Stimulated activated CD4-positive, alpha-beta T cell treated with anti-CD3 and anti-CD28 coated beads, Interleukin-1b, Interleukin-23, amount 100 ng/mL, for 24 hours (primary cell): ENCODE measurements at regions not wholly inside any gene's neighbourhood (a gene's known extent, or its start where the extent isn't known, plus 50 kb on each side); places are given as distances from the start of the nearest gene placed in this dataset.

Experiments used
- DNase-seq, 4 experiments: peaks; one replicate each; pipeline ENCODE4 v3.0.0-alpha.2; 2020; ENCODE audit warnings: low read depth in 4 of 4, low spot score in 1 of 4

GRCh38 chr2:120453635-120453998 lies 107.7 kb downstream of the INHBB start:
- DNase-seq = no peak

GRCh38 chr2:120454654-120455385 lies 108.9 kb downstream of the INHBB start:
- DNase-seq = no peak

- no peak for DNase-seq
Measured at GRCh38 chr2:120455390-120455789, 109.5 kb downstream of the INHBB start.

GRCh38 chr2:120456867-120457266 lies 110.9 kb downstream of the INHBB start:
- no peak for DNase-seq

- no peak for DNase-seq
Measured at GRCh38 chr2:120460511-120460910, 114.6 kb downstream of the INHBB start.

- no peak for DNase-seq
Measured at GRCh38 chr2:120461092-120461491, 115.2 kb downstream of the INHBB start.

GRCh38 chr2:120461546-120462537 lies 115.9 kb downstream of the INHBB start:
- DNase-seq = no peak

GRCh38 chr2:120463527-120463926 lies 117.6 kb downstream of the INHBB start:
- no peak for DNase-seq

- DNase-seq = no peak
Measured at GRCh38 chr2:120463996-120464395, 118.1 kb downstream of the INHBB start.

- DNase-seq = no peak
Measured at GRCh38 chr2:120464448-120464931, 118.6 kb downstream of the INHBB start.

- no peak for DNase-seq
Measured at GRCh38 chr2:120465012-120465700, 119.2 kb downstream of the INHBB start.

GRCh38 chr2:120465701-120465988 lies 119.7 kb downstream of the INHBB start:
- DNase-seq = no peak

- DNase-seq = no peak
Measured at GRCh38 chr2:120465989-120466703, 120.2 kb downstream of the INHBB start.

GRCh38 chr2:120466704-120467054 lies 120.7 kb downstream of the INHBB start:
- DNase-seq = no peak

GRCh38 chr2:120468136-120468535 lies 122.2 kb downstream of the INHBB start:
- no peak for DNase-seq

- no peak for DNase-seq
Measured at GRCh38 chr2:120469426-120469825, 123.5 kb downstream of the INHBB start.

GRCh38 chr2:120470041-120470965 lies 124.4 kb downstream of the INHBB start:
- DNase-seq = no peak

GRCh38 chr2:120471166-120471565 lies 125.2 kb downstream of the INHBB start:
- DNase-seq = no peak

- no peak for DNase-seq
Measured at GRCh38 chr2:120472031-120472430, 126.1 kb downstream of the INHBB start.

- no peak for DNase-seq
Measured at GRCh38 chr2:120472891-120473309, 127.0 kb downstream of the INHBB start.
